ENCODE measurements at regions not wholly inside any gene's neighbourhood (a gene's known extent, or its start where the extent isn't known, plus 50 kb on each side); places are given as distances from the start of the nearest gene placed in this dataset.

DNA sequence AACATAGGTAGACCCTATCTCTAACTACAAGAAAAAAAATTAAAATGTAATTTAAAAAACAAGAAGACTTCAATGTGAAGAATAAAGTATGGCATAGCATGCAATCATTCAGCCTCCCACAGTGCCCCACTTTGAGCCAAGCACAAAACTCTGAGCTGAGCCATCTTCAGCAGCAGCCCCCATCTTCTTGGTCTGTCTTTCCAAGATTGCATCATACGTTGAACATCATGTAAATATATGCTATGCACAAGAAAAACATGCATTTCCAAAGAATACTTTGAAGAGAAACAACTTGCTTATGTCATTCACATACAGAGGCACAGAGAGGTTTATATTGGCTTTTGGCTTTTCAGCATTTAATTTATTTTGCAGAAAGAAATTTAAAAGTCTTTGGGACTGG lies 105.8 kb upstream of the TMPO start:
- no peaks in the 10 kb centered on the region for H3K9me3 ChIP-seq (ENCODE audit: control insufficient read depth, low read length, poor library complexity, severe bottlenecking)
- Mint-ChIP-seq H3K27me3 (peaks cover 14% of the 10 kb centered on the region), H3K36me3 (ENCODE audit: low read depth) (peaks cover 4% of the 10 kb centered on the region), H3K4me1 (peaks cover 11% of the 10 kb centered on the region), H3K4me3 (no peak overlapping the region), H3K27ac (no peak overlapping the region)
- no peak for ATAC-seq
- no peak for DNase-seq

DNA sequence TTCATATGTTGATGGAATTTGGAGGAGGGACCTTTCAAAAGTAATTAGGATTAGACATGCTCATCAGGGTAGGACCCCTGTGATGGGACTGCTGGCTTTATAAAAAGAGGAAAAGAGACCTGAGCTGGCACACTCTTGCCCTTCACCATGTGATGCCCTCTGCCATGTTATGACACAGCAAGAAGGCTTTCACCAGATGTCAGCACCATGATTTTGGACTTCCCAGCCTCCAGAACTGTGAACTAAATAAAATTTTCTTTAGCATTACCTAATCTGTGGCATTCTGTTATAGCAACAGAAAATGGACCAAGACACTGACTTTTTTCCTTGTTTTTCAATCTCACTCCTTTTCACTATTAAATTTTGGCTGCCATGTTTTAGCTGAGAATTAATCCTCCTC lies 105.0 kb upstream of the TMPO start:
- no peak for ATAC-seq
- H3K27ac Mint-ChIP-seq, result no peak overlapping the region
- DNase-seq, result no peak
- H3K4me1 Mint-ChIP-seq, result peaks cover 11% of the 10 kb centered on the region
- peaks cover 22% of the 10 kb centered on the region for H3K27me3 Mint-ChIP-seq
- no peak overlapping the region for H3K4me3 Mint-ChIP-seq
- H3K36me3 Mint-ChIP-seq (ENCODE audit: low read depth), result peaks cover 4% of the 10 kb centered on the region
- H3K9me3 ChIP-seq (ENCODE audit: control insufficient read depth, low read length, poor library complexity, severe bottlenecking), result no peaks in the 10 kb centered on the region

DNA sequence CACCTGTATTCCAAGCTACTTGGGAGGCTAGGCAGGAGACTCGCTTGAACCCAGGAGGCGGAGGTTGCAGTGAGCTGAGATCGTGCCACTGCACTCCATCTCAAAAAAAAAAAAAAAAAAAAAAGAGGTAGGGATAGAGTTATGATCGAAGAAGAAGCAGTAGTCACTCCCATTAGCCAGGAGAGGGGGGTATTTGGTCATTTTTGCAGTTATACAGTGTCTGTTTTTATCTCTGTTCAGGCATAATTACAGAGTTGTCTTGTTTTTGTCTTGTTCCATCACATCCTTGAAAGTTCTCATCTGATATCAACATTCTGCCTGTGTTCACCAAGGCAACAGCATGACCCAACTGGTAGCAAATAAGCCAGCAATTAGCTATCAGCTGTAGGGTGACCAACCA lies 98.5 kb upstream of the TMPO start:
- H3K36me3 Mint-ChIP-seq (ENCODE audit: low read depth), result no peaks in the 10 kb centered on the region
- no peak overlapping the region for H3K27ac Mint-ChIP-seq
- DNase-seq (no peak), ATAC-seq (no peak)
- H3K4me1 Mint-ChIP-seq, result peaks cover 5% of the 10 kb centered on the region
- H3K27me3 Mint-ChIP-seq, result peaks cover 59% of the 10 kb centered on the region
- H3K9me3 ChIP-seq (ENCODE audit: control insufficient read depth, low read length, poor library complexity, severe bottlenecking), result no peaks in the 10 kb centered on the region
- no peak overlapping the region for H3K4me3 Mint-ChIP-seq

DNA sequence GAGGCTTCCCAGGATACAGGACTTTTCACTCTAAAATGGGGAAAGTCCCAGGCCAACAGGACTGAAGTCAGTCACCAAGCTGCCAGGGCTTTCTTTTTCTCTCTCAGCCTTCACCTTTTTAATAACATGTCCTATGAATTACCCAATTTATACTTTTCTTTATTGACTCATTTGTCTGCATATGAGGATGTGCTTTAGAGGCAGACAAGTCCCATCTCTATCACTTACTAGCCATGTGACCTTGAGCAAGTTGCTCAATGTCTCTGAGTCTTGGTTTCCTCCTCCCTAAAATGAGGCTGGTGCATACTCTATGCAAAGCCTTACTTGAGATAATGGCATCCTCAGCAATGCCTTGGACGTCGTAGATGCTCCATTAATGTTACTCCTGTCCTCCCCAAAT lies 98.1 kb upstream of the TMPO start:
- H3K4me1 Mint-ChIP-seq, result peaks cover 5% of the 10 kb centered on the region
- no peaks in the 10 kb centered on the region for H3K36me3 Mint-ChIP-seq (ENCODE audit: low read depth)
- DNase-seq (no peak), ATAC-seq (no peak)
- H3K4me3 Mint-ChIP-seq, result no peak overlapping the region
- H3K9me3 ChIP-seq (ENCODE audit: control insufficient read depth, low read length, poor library complexity, severe bottlenecking), result no peaks in the 10 kb centered on the region
- no peak overlapping the region for H3K27ac Mint-ChIP-seq
- H3K27me3 Mint-ChIP-seq, result peaks cover 58% of the 10 kb centered on the region

DNA sequence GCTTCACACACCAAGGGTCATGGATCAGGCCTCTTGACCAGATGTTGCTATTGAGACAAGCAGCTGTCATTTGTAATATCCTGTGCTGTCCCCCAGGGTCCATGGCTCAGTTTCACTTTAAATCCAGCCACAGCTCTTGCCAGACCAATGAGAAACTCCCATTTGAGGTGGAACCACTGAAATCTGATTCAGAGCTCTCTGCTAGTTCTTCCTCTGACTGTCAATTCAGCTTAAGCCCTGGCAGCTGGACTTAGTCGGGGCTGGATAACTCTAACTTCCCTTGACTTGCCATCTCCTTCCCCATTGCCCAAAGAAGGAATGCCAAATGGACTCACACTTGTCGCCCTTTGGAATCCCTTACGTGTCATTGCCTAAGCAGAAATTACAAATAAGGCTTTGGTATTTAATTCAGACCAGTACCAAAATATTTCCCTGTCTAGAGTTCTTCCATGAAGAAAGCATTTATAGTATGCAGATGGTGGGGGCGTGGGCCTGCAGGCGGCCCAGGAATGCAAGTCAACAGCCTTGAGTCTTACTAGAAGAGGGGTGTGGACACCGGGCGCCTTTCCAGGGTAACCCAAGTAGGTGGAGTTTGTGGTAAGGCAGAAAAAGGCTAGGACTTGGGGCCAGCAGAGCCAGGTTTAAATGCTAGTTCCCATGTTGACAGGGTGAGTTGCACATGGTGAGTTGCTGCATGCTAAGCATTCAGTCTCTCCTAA lies 96.9 kb upstream of the TMPO start:
- Mint-ChIP-seq H3K27ac (no peak overlapping the region), H3K27me3 (peaks cover 58% of the 10 kb centered on the region), H3K36me3 (ENCODE audit: low read depth) (no peaks in the 10 kb centered on the region), H3K4me1 (peaks cover 5% of the 10 kb centered on the region), H3K4me3 (no peak overlapping the region)
- no peak for DNase-seq
- no peaks in the 10 kb centered on the region for H3K9me3 ChIP-seq (ENCODE audit: control insufficient read depth, low read length, poor library complexity, severe bottlenecking)
- ATAC-seq, result no peak

DNA sequence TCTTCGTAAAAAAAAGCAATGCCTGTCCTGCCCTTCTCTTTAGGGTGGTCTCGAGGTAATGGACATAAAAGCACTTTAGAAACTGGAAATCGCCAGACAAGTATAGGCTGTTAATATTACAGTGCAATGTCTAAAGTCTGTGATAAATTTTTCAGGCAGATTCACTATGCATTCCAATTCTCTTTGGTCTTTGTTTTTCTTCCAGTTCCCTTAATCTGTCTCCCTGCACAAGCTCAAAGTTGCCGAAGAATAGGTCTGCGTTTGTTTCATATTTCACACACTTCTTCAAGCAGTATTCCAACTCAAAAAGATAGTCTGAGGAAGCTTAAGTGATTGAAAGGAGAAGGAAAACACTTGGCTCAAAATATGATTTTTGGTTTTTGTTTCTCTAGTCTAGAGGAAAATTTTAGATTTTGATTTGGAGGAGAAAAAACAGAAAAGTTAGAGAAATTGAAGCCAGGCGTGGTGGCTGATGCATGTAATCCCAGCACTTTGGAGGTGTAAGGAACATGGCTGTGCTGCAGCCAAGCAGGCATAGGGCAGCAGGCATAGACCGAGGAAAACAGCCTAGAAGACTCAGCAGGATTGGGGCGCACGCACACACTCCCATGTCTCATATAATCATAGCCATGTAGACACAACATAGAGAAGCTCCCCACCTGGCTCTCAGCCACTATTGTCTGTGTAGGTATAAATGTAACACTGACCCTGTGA lies 96.2 kb upstream of the TMPO start:
- H3K27me3 Mint-ChIP-seq, result peaks cover 57% of the 10 kb centered on the region
- no peaks in the 10 kb centered on the region for H3K36me3 Mint-ChIP-seq (ENCODE audit: low read depth)
- no peaks in the 10 kb centered on the region for H3K9me3 ChIP-seq (ENCODE audit: control insufficient read depth, low read length, poor library complexity, severe bottlenecking)
- H3K4me1 Mint-ChIP-seq, result peaks cover 5% of the 10 kb centered on the region
- no peak for ATAC-seq
- no peak for DNase-seq
- no peak overlapping the region for H3K4me3 Mint-ChIP-seq
- H3K27ac Mint-ChIP-seq, result no peak overlapping the region

GRCh38 chr12:98419795-98420404 lies 95.5 kb upstream of the TMPO start:
- DNase-seq, result no peak
- peaks cover 5% of the 10 kb centered on the region for H3K4me1 Mint-ChIP-seq
- peaks cover 50% of the 10 kb centered on the region for H3K27me3 Mint-ChIP-seq
- no peak overlapping the region for H3K27ac Mint-ChIP-seq
- H3K4me3 Mint-ChIP-seq, result no peak overlapping the region
- ATAC-seq, result no peak
- no peaks in the 10 kb centered on the region for H3K36me3 Mint-ChIP-seq (ENCODE audit: low read depth)
- no peaks in the 10 kb centered on the region for H3K9me3 ChIP-seq (ENCODE audit: control insufficient read depth, low read length, poor library complexity, severe bottlenecking)

GRCh38 chr12:98420461-98420860 lies 94.9 kb upstream of the TMPO start:
- no peaks in the 10 kb centered on the region for H3K9me3 ChIP-seq (ENCODE audit: control insufficient read depth, low read length, poor library complexity, severe bottlenecking)
- no peak for DNase-seq
- Mint-ChIP-seq H3K27me3 (peaks cover 44% of the 10 kb centered on the region), H3K36me3 (ENCODE audit: low read depth) (no peaks in the 10 kb centered on the region), H3K4me1 (peaks cover 5% of the 10 kb centered on the region), H3K4me3 (no peak overlapping the region), H3K27ac (no peak overlapping the region)
- ATAC-seq, result no peak

- no peak for ATAC-seq
- no peaks in the 10 kb centered on the region for H3K9me3 ChIP-seq (ENCODE audit: control insufficient read depth, low read length, poor library complexity, severe bottlenecking)
- H3K4me1 Mint-ChIP-seq, result peaks cover 5% of the 10 kb centered on the region
- H3K27me3 Mint-ChIP-seq, result peaks cover 36% of the 10 kb centered on the region
- H3K4me3 Mint-ChIP-seq, result no peak overlapping the region
- DNase-seq, result no peak
- H3K27ac Mint-ChIP-seq, result no peak overlapping the region
- H3K36me3 Mint-ChIP-seq (ENCODE audit: low read depth), result no peaks in the 10 kb centered on the region
Measured at GRCh38 chr12:98421316-98421715, 94.1 kb upstream of the TMPO start.

- H3K27me3 Mint-ChIP-seq, result peaks cover 32% of the 10 kb centered on the region
- DNase-seq, result no peak
- no peaks in the 10 kb centered on the region for H3K36me3 Mint-ChIP-seq (ENCODE audit: low read depth)
- no peak overlapping the region for H3K4me3 Mint-ChIP-seq
- no peak overlapping the region for H3K27ac Mint-ChIP-seq
- H3K9me3 ChIP-seq (ENCODE audit: control insufficient read depth, low read length, poor library complexity, severe bottlenecking), result no peaks in the 10 kb centered on the region
- no peak for ATAC-seq
- peaks cover 5% of the 10 kb centered on the region for H3K4me1 Mint-ChIP-seq
Measured at GRCh38 chr12:98422359-98422758, 93.0 kb upstream of the TMPO start.

- no peaks in the 10 kb centered on the region for H3K9me3 ChIP-seq (ENCODE audit: control insufficient read depth, low read length, poor library complexity, severe bottlenecking)
- no peak overlapping the region for H3K27ac Mint-ChIP-seq
- H3K36me3 Mint-ChIP-seq (ENCODE audit: low read depth), result no peaks in the 10 kb centered on the region
- DNase-seq (no peak), ATAC-seq (no peak)
- H3K4me3 Mint-ChIP-seq, result no peak overlapping the region
- H3K27me3 Mint-ChIP-seq, result peaks cover 32% of the 10 kb centered on the region
- H3K4me1 Mint-ChIP-seq, result peaks cover under 1% of the 10 kb centered on the region
Measured at GRCh38 chr12:98422812-98423211, 92.6 kb upstream of the TMPO start.

- H3K4me1 Mint-ChIP-seq, result no peaks in the 10 kb centered on the region
- no peak for ATAC-seq
- no peak for DNase-seq
- H3K27ac Mint-ChIP-seq, result no peak overlapping the region
- H3K27me3 Mint-ChIP-seq, result peaks cover 23% of the 10 kb centered on the region
- no peaks in the 10 kb centered on the region for H3K9me3 ChIP-seq (ENCODE audit: control insufficient read depth, low read length, poor library complexity, severe bottlenecking)
- no peak overlapping the region for H3K4me3 Mint-ChIP-seq
- H3K36me3 Mint-ChIP-seq (ENCODE audit: low read depth), result no peaks in the 10 kb centered on the region
Measured at GRCh38 chr12:98423963-98424362, 91.4 kb upstream of the TMPO start.

DNA sequence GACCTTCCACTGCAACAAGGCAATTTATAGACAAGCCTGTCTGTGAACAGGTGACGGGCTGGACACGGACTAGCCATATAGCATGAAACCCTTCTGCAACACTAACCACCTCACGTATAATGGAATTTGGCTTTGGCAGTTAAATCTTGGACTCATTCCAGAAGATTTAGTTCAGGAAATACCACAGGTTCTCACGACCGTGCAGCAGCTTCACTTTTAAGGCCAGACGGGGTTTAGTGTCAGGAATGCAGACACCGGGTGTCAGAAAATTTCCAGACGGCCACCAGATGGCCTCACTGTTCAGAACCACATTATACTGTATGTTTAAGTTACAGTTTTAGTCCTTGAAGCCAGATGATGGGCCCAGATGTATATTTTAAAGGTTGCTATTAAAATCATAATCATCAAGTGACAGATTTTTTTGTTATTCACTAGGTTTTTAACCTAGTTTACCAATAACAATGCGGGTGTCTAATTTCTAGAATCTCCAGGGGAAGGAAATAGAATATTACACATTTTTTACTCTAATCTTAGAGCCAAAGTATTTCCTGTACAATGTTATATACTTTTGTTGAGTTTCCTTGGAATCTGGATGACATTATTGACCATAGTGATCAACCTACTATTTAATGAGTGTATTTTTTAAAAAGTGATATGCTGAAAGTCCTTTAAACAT lies 90.5 kb upstream of the TMPO start:
- H3K4me3 Mint-ChIP-seq, result no peak overlapping the region
- H3K4me1 Mint-ChIP-seq, result no peaks in the 10 kb centered on the region
- H3K36me3 Mint-ChIP-seq (ENCODE audit: low read depth), result no peaks in the 10 kb centered on the region
- ATAC-seq (peak; percentile 73), DNase-seq (peak in 1 of 3 donors; percentile 30)
- no peak overlapping the region for H3K27ac Mint-ChIP-seq
- peaks cover 14% of the 10 kb centered on the region for H3K27me3 Mint-ChIP-seq
- H3K9me3 ChIP-seq (ENCODE audit: control insufficient read depth, low read length, poor library complexity, severe bottlenecking), result no peaks in the 10 kb centered on the region

Data from T-helper 17 cell (primary cell).